Stomach (tissue), 8 donors: ENCODE measurements at regions not wholly inside any gene's neighbourhood (a gene's known extent, or its start where the extent isn't known, plus 50 kb on each side); places are given as distances from the start of the nearest gene placed in this dataset.
A peak's percentile ranks its signal among the peaks of the same experiment; 100 is the strongest.

Experiments
- DNase-seq, 2 donors: peaks; one replicate each; pipeline versions ENCODE4 v3.0.0 to v3.0.0-alpha.2; 2013 to 2019
- H3K27ac ChIP-seq, 5 donors: fragments of 200-600 bp in 4 of 5; sonication (generic) in 4 of 5; one replicate each; pipeline ENCODE4 v1.5.1; 2013 to 2019; ENCODE audit warnings: mild to moderate bottlenecking in 1 of 5, moderate library complexity in 1 of 5
- H3K27me3 ChIP-seq, 3 donors: fragments of 200-600 bp; sonication (generic); one replicate each; pipeline ENCODE4 v1.5.1; 2017 to 2019; ENCODE audit warnings: mixed run types in 1 of 3
- H3K36me3 ChIP-seq, 4 donors: fragments of 200-600 bp; sonication (generic); 1 replicate in 3 of 4; 2 replicates in 1 of 4; pipeline ENCODE4 v1.5.1; 2016 to 2019
- H3K4me1 ChIP-seq, 4 donors: fragments of 200-600 bp; sonication (generic); one replicate each; pipeline ENCODE4 v1.5.1; 2016 to 2019
- H3K4me3 ChIP-seq, 4 donors: fragments of 200-600 bp; sonication (generic) in 3 of 4; one replicate each; pipeline ENCODE4 v1.5.1; 2016 to 2019; ENCODE audit warnings: mild to moderate bottlenecking in 1 of 4
- H3K9me3 ChIP-seq, 4 donors: fragments of 200-600 bp; sonication (generic); one replicate each; pipeline ENCODE4 v1.5.1; 2016 to 2019
- EP300 ChIP-seq: sonication (generic); formaldehyde crosslinking; IDR thresholded peaks from one replicate; pipeline ENCODE4 v1.6.1; 2017; ENCODE audit warnings: antibody characterized with exemption
- POLR2A ChIP-seq, 4 donors: fragments of 450-650 bp; IDR thresholded peaks; one replicate each; pipeline ENCODE4 v1.6.1; 2016; ENCODE audit warnings: antibody characterized with exemption in 4 of 4, control low read depth in 2 of 4, mild to moderate bottlenecking in 1 of 4, moderate library complexity in 1 of 4
- POLR2AphosphoS5 ChIP-seq, 3 donors: sonication (generic); formaldehyde crosslinking; IDR thresholded peaks; one replicate each; pipeline ENCODE4 v1.6.1; 2016; ENCODE audit warnings: antibody characterized with exemption in 3 of 3
- WGBS, 5 donors: extraction: QIAGEN DNeasy Blood & Tissue Kit in 3 of 5; methylation state at CpG; one replicate each; pipeline versions ENCODE4 v1.1.5 to v1.1.7; 2013 to 2018; 5-methylcytosine and 5-hydroxymethylcytosine counted together
- intact Hi-C: fragments of 100-400 bp; cut with DNase I; formaldehyde crosslinking; loops from one replicate; pipeline ENCODE4 v1.15.1; 2023; ENCODE audit warnings: low total_unique reads
- TF ChIP-seq, protein P1 (sequence below), 7 experiments: fragments of 450-650 bp in 4 of 7; fragments of 200-600 bp in 3 of 7; sonication (generic) in 3 of 7; IDR thresholded peaks; one replicate each; pipeline ENCODE4 v1.5.1; 2016 to 2019; ENCODE audit warnings: antibody characterized with exemption in 7 of 7, control low read depth in 2 of 7, mild to moderate bottlenecking in 1 of 7
- donor health status: healthy with polysubstance abuse.
- donor health status: Bipolar disorder and iron deficiency.
- donor health status: healthy.

DNA sequence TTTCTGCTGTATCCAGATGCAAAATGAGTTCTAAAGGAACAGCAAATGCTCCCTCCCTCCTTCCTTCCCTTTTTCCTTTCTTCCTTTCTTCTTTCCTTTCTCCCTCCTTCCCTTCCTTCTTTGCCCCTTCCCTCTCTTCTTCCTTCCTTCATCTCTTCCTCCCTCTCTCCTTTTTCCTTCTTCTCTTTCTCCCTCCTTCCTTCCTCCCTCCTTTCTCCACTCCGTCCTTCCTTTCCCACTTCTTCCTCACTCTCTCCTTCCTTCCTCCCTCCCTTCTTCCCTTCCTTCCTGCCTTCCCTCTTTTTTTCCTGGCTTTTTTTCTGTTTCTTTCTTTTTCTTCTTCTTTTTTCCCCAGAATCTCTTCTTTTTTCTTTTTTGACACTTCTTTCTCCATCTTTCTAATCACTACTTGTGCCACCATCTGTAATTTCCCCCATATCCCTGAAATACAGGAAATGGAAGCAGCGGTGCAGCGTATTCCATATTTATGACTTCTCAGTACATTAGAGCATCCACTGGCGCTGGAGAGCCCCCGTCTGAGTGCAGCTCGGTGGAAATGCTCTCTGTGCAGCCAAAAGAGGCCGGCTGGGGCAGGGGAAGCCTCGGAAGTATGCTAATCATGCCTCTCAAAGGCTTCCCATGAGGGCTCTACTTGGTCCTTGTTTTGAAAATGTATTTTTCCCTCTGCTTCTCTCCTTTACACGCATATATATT, 275.6 kb downstream of the TSHZ3 start:
- Histone ChIP-seq H3K4me1 (peaks cover 0 to 15% (median 0%) of the 10 kb centered on the region in 4 donors), H3K27me3 (peaks cover 0 to 30% (median 2%) of the 10 kb centered on the region in 3 donors), H3K4me3 (no peak overlapping the region), H3K9me3 (no peaks in the 10 kb centered on the region), H3K27ac (no peak overlapping the region), H3K36me3 (no peaks in the 10 kb centered on the region)
- intact Hi-C loops: no loop called here
- DNase-seq: peak in 1 of 2 donors; percentile 63
- WGBS, 5 donors: 33 to 38% (median 37%) methylated on average over 9 of the region's 9 CpGs
- TF ChIP-seq EP300 (no peak), POLR2AphosphoS5 (IDR thresholded peaks at IDR 0.05) (no peak), POLR2A (IDR thresholded peaks at IDR 0.05) (no peak)
- TF ChIP-seq, protein P1, sequence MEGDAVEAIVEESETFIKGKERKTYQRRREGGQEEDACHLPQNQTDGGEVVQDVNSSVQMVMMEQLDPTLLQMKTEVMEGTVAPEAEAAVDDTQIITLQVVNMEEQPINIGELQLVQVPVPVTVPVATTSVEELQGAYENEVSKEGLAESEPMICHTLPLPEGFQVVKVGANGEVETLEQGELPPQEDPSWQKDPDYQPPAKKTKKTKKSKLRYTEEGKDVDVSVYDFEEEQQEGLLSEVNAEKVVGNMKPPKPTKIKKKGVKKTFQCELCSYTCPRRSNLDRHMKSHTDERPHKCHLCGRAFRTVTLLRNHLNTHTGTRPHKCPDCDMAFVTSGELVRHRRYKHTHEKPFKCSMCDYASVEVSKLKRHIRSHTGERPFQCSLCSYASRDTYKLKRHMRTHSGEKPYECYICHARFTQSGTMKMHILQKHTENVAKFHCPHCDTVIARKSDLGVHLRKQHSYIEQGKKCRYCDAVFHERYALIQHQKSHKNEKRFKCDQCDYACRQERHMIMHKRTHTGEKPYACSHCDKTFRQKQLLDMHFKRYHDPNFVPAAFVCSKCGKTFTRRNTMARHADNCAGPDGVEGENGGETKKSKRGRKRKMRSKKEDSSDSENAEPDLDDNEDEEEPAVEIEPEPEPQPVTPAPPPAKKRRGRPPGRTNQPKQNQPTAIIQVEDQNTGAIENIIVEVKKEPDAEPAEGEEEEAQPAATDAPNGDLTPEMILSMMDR (IDR thresholded peaks at IDR 0.05): no peak

DNA sequence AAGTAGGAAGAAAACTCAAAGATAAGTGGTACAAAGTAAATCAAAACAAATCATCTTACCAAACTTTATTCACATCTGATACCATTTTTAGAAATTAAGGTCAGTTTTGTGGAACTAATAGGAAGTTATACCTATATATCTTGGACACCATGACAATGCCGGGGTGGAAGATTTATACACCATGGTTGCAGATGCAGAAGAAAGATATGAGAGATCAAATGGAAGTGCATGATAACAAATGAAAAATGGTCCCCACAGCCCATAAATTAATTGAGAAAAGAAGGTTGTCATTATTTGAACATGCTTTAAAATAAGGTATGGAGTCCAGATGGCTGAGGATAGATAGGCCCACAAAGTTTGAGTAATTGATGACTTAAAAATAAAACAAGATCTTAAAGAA, 276.8 kb downstream of the TSHZ3 start:
- intact Hi-C loops: no loop called here
- H3K27ac ChIP-seq: no peak overlapping the region
- H3K4me1 ChIP-seq: peaks cover 0 to 15% (median 0%) of the 10 kb centered on the region in 4 donors
- peaks cover 0 to 37% (median 2%) of the 10 kb centered on the region in 3 donors for H3K27me3 ChIP-seq
- no peak for DNase-seq
- no peaks in the 10 kb centered on the region for H3K36me3 ChIP-seq
- TF ChIP-seq, protein P1 (IDR thresholded peaks at IDR 0.05): no peak
- no peak for TF ChIP-seq EP300
- no peak for TF ChIP-seq POLR2A (IDR thresholded peaks at IDR 0.05)
- WGBS, 5 donors: 67 to 91% (median 83%) methylated on average over 1 of the region's 1 CpG
- no peak overlapping the region for H3K4me3 ChIP-seq
- no peaks in the 10 kb centered on the region for H3K9me3 ChIP-seq

DNA sequence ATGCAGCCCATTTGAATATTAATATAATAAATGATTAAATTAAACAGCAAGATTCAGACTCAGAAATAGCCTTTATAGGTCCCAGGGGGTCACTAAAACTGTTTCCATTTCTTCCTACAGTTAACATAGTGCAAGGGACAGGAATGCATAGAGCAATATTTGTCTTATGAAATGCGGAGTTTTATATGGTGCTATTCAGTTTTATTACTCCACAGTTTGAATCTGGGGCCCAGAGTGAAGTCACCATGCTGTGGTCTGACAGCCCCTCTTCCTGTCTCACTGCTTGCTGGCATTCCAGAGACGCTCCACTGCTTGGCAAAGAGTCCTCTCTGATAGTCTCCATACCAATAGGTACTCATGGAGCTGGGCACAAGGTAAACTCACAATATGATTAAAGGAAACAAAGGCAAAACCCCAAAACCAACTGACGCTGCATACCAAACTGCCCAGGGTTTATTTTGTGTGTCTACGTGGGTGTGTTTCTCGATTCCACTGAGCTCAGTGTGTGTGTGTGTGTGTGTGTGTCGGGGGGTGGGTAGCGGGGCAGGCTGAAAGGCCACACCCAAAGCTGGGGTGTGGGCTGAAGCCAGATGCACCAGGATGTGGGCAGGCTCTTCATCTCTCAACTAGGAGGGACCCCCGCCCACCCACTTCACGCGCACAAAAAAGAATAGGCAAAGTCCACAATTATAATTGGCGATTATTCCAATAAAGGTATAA, 277.9 kb downstream of the TSHZ3 start:
- Histone ChIP-seq H3K4me3 (no peak overlapping the region), H3K4me1 (peaks cover 0 to 15% (median 0%) of the 10 kb centered on the region in 4 donors), H3K9me3 (no peaks in the 10 kb centered on the region), H3K36me3 (no peaks in the 10 kb centered on the region), H3K27ac (no peak overlapping the region), H3K27me3 (peaks cover 0 to 37% (median 2%) of the 10 kb centered on the region in 3 donors)
- no peak for TF ChIP-seq EP300
- TF ChIP-seq, protein P1 (IDR thresholded peaks at IDR 0.05): no peak
- TF ChIP-seq POLR2A (IDR thresholded peaks at IDR 0.05): no peak
- TF ChIP-seq POLR2AphosphoS5 (IDR thresholded peaks at IDR 0.05): no peak
- DNase-seq: no peak
- intact Hi-C loops: no loop called here
- 61 to 79% (median 68%) methylated on average over 11 of the region's 11 CpGs for WGBS, 5 donors

DNA sequence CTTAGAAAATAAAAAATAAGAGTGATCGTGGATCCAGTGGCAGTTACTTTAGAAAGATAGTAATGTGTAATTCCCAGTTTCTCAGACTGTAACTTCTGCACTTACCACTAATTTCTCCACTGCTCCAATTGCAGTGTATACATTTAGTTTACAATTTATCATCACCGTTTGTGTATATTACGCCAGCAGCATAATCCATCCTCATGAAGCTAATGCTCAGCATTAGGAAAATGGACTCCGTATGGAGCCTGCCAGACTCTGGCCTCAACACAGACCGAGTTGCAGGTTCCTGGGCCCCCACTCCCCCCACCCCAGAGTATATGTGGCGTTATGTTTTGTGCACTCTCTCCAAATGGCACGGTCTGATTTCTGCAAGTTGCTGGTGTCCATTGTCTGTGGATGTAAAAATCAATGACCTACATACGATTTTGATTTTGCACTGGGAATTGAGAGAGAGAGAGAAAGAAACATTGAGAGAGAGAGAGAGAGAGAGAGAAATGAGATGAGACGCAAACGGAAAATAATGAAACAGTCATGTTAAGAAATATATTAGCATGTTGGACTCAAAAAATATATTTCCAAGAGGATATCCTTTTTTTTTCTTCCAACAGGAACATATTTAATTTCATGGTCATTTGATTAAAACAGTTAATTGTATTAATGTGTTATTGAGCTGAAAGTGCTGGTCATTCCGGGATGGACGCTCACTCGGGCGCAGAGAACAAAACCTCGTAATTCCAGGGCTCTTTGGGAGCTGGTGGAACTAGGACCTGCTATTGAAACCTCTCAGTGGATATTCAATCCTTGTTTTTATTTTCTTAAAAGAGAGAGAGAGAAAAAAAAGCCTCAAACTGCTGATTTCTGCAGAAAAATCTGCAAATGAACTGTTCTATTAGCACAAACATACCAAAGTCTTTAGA, 278.8 kb downstream of the TSHZ3 start:
- TF ChIP-seq, protein P1 (IDR thresholded peaks at IDR 0.05): no peak
- TF ChIP-seq POLR2A (IDR thresholded peaks at IDR 0.05) (no peak), POLR2AphosphoS5 (IDR thresholded peaks at IDR 0.05) (no peak), EP300 (no peak)
- Histone ChIP-seq H3K4me3 (no peak overlapping the region), H3K9me3 (no peaks in the 10 kb centered on the region), H3K4me1 (peaks cover 0 to 15% (median 0%) of the 10 kb centered on the region in 4 donors), H3K36me3 (no peaks in the 10 kb centered on the region), H3K27me3 (peaks cover 0 to 37% (median 2%) of the 10 kb centered on the region in 3 donors), H3K27ac (no peak overlapping the region)
- WGBS, 5 donors: 68 to 78% (median 73%) methylated on average over 15 of the region's 15 CpGs
- peak in 1 of 2 donors; percentile 73 for DNase-seq
- intact Hi-C loops: no loop called here
